HG03064 (cell line): ENCODE measurements at regions not wholly inside any gene's neighbourhood (a gene's known extent, or its start where the extent isn't known, plus 50 kb on each side); places are given as distances from the start of the nearest gene placed in this dataset.

Experiments used
- ATAC-seq: cut with Tn5 transposase; IDR thresholded peaks from one replicate; pipeline ENCODE4 v1.9.1; 2021; ENCODE audit warnings: low read depth; ENCODE audit not compliant: unreplicated experiment

- ATAC-seq, result no peak
Measured at GRCh38 chr10:64059884-64060283, 538.7 kb downstream of the REEP3 start.

GRCh38 chr10:64060389-64060788 is 539.2 kb downstream of the REEP3 start:
- no peak for ATAC-seq

- no peak for ATAC-seq
Measured at GRCh38 chr10:64062793-64063192, 541.6 kb downstream of the REEP3 start.

GRCh38 chr10:64067009-64067606 is 545.9 kb downstream of the REEP3 start:
- no peak for ATAC-seq

GRCh38 chr10:64067859-64068258 is 546.7 kb downstream of the REEP3 start:
- ATAC-seq, result no peak

- no peak for ATAC-seq
Measured at GRCh38 chr10:64070241-64070640, 549.0 kb downstream of the REEP3 start.

GRCh38 chr10:64071218-64071617 is 550.0 kb downstream of the REEP3 start:
- no peak for ATAC-seq

GRCh38 chr10:64075604-64076003 is 554.4 kb downstream of the REEP3 start:
- no peak for ATAC-seq

GRCh38 chr10:64076322-64076940 is 555.2 kb downstream of the REEP3 start:
- ATAC-seq, result no peak

GRCh38 chr10:64079341-64079740 is 558.1 kb downstream of the REEP3 start:
- no peak for ATAC-seq

- no peak for ATAC-seq
Measured at GRCh38 chr10:64080071-64080470, 558.9 kb downstream of the REEP3 start.

- ATAC-seq, result no peak
Measured at GRCh38 chr10:64081947-64082482, 560.8 kb downstream of the REEP3 start.

- ATAC-seq, result no peak
Measured at GRCh38 chr10:64086083-64086767, 565.0 kb downstream of the REEP3 start.

GRCh38 chr10:64089648-64090047 is 568.4 kb downstream of the REEP3 start:
- no peak for ATAC-seq

- ATAC-seq, result no peak
Measured at GRCh38 chr10:64090865-64091264, 569.7 kb downstream of the REEP3 start.

GRCh38 chr10:64091897-64092296 is 570.7 kb downstream of the REEP3 start:
- ATAC-seq, result no peak

- ATAC-seq, result no peak
Measured at GRCh38 chr10:64093304-64093703, 572.1 kb downstream of the REEP3 start.

- ATAC-seq, result no peak
Measured at GRCh38 chr10:64093946-64094535, 572.8 kb downstream of the REEP3 start.

- no peak for ATAC-seq
Measured at GRCh38 chr10:64096941-64097340, 575.7 kb downstream of the REEP3 start.

- no peak for ATAC-seq
Measured at GRCh38 chr10:64097391-64098122, 576.4 kb downstream of the REEP3 start.

- no peak for ATAC-seq
Measured at GRCh38 chr10:64098994-64099393, 577.8 kb downstream of the REEP3 start.
